ENCODE measurements at regions not wholly inside any gene's neighbourhood (a gene's known extent, or its start where the extent isn't known, plus 50 kb on each side); places are given as distances from the start of the nearest gene placed in this dataset.

DNA sequence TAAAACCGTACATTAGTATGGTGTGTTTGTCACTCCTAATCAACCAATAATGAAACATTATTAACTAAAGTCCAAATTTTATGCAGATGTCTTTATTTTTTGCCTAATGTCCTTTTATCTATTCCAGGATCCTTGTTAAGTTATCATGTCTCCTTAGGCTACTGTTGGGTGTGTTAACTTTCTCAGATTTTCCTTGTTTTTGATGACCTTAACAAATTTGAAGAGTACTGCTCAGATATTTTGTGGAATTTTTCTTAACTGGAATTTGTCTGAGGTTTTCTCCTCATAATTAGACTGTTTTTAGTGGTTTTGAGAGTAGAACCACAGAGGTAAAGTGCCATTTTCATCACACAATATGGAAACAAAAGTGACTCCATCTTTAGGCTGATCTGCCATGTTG lies 406.3 kb downstream of the MEI4 start:
- no peak overlapping the region for H3K4me3 ChIP-seq (ENCODE audit: low read depth, low read length)
- TF ChIP-seq, protein P1, sequence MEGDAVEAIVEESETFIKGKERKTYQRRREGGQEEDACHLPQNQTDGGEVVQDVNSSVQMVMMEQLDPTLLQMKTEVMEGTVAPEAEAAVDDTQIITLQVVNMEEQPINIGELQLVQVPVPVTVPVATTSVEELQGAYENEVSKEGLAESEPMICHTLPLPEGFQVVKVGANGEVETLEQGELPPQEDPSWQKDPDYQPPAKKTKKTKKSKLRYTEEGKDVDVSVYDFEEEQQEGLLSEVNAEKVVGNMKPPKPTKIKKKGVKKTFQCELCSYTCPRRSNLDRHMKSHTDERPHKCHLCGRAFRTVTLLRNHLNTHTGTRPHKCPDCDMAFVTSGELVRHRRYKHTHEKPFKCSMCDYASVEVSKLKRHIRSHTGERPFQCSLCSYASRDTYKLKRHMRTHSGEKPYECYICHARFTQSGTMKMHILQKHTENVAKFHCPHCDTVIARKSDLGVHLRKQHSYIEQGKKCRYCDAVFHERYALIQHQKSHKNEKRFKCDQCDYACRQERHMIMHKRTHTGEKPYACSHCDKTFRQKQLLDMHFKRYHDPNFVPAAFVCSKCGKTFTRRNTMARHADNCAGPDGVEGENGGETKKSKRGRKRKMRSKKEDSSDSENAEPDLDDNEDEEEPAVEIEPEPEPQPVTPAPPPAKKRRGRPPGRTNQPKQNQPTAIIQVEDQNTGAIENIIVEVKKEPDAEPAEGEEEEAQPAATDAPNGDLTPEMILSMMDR (IDR thresholded peaks at IDR 0.05; ENCODE audit: insufficient read depth, low read length), result no peak
- no peak for DNase-seq (ENCODE audit: low read depth)

DNA sequence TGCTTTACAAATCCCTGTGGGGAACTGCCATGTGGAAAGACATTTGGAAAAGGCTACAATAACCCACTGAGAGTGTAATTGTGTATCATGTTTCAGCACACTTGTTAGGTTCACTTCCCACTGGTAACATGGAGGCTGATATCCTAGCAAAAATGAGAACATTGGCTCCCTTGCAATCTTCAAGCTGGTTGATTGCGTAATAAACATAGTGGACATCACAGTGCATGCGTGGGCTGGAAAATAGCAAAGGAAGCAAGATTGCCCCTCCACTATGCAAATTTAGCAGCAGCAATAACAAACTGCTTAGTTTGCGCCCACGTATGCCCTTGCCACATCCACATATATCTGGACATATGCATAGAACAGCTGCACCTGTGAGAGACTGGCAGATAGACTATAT lies 410.2 kb downstream of the MEI4 start:
- TF ChIP-seq, protein P1 (IDR thresholded peaks at IDR 0.05; ENCODE audit: insufficient read depth, low read length), result no peak
- no peak for DNase-seq (ENCODE audit: low read depth)
- no peak overlapping the region for H3K4me3 ChIP-seq (ENCODE audit: low read depth, low read length)

DNA sequence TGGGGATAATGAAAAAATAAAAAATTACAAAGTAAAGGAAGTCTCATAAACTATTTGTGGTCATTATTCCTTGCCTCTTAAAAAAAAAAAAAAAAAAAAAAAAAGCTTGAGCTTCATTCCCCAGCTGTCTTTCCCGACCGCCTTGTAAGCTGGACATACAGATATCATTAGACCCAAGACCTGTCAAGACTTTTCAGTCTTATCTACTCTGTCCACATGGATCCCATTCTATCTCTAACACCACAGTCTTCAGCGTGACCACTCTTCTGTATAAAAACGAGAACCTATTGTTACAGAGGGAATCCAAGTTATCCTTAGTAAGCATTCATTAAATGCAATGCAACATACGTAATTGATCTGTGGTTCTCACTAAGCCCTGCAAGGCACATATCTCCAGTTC lies 423.5 kb downstream of the MEI4 start:
- DNase-seq (ENCODE audit: low read depth), result no peak

DNA sequence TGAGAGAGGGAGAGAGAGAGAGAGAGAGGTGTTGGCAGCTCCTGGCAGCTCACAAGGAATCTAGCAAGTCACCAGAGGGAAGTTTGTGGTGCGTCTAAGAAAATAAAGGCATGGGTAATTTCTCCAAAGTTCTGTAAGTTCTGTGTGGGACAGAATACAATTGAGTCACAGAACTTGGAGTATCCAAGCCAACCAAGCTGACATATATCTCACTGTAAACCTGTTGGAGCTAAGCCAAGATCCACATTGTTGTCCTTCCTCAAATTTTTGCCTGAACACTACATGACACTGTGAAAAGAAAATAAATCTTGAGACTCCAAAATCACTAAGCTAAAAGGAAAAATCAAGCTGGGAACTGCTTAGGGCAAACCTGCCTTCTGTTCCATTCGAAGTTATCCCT lies 436.7 kb downstream of the MEI4 start:
- TF ChIP-seq, protein P1 (IDR thresholded peaks at IDR 0.05; ENCODE audit: insufficient read depth, low read length), result no peak
- H3K4me3 ChIP-seq (ENCODE audit: low read depth, low read length), result no peak overlapping the region
- no peak for DNase-seq (ENCODE audit: low read depth)

More for the DNA sequence above, 423.5 kb downstream of the MEI4 start:
- H3K4me3 ChIP-seq (ENCODE audit: low read depth, low read length), result no peak overlapping the region
- TF ChIP-seq, protein P1 (IDR thresholded peaks at IDR 0.05; ENCODE audit: insufficient read depth, low read length), result no peak

DNA sequence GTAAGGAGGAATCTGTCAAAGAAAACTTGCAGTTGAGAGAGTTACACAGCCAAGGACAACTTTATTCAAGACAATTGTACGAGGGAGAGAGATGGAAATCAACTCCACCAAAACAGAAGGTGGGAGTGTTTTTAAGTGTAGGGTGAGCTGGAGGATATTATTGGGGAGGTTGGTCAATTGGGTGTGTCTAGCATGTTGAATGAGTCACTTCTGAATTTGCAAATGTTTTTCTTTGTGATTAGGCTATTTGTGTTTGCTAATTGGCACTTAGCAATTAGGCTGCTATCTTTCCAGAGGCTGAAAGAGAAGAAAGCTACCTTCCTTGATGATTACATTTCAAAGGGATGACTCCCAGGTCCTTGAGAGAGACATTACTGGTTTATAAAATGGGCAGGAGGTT lies 441.1 kb downstream of the MEI4 start:
- DNase-seq (ENCODE audit: low read depth), result no peak
- TF ChIP-seq, protein P1 (IDR thresholded peaks at IDR 0.05; ENCODE audit: insufficient read depth, low read length), result no peak
- H3K4me3 ChIP-seq (ENCODE audit: low read depth, low read length), result no peak overlapping the region

DNA sequence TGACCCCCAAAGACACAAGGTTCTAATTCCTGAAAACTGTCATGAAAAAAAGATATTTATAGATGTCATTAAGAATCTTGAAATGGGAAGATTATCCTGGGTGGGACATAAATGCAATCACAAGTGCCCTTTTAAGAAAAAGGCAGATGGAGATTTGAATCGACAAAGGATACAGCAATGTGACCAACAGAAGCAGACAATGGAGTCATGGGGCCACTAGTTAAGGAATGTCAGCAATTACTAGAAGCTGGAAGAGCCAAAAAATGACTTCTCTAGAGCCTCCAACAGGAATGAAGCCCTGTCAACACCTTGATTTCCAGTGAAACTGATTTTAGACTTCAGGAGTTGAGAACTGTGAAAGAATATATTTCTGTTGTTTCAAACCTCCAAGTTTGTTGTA lies 448.5 kb downstream of the MEI4 start:
- TF ChIP-seq, protein P1 (IDR thresholded peaks at IDR 0.05; ENCODE audit: insufficient read depth, low read length), result no peak
- no peak for DNase-seq (ENCODE audit: low read depth)
- no peak overlapping the region for H3K4me3 ChIP-seq (ENCODE audit: low read depth, low read length)

DNA sequence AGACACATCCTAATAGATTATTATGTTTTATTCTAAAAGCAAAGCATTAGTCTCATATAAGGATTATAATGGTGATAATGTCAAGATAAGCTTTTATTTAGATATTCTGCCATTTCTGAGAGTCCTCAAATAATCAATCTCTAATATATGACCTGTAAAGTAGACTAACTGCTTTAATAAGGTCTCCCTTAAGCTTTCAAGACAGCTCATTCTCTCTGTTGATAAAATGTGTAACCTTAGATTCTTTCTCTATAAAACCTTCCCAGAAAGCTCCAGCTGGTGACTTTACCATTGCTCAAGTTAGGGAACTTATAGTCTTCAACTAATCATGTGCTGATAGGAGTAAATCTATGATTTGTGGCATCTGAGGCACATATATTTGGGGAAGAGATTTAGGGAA lies 457.8 kb downstream of the MEI4 start:
- no peak for DNase-seq (ENCODE audit: low read depth)
- no peak overlapping the region for H3K4me3 ChIP-seq (ENCODE audit: low read depth, low read length)
- TF ChIP-seq, protein P1 (IDR thresholded peaks at IDR 0.05; ENCODE audit: insufficient read depth, low read length), result no peak

Data from fibroblast of the aortic adventitia (primary cell).